IMR-90 (cell line): ENCODE measurements at regions not wholly inside any gene's neighbourhood (a gene's known extent, or its start where the extent isn't known, plus 50 kb on each side); places are given as distances from the start of the nearest gene placed in this dataset.

Experiments used
- ATAC-seq: fragments of 200-7000 bp; cut with Tn5 transposase; 2 replicates; pipeline ENCODE4 v1.9.1; 2020; ENCODE audit warnings: low read depth, mild to moderate bottlenecking, moderate library complexity
- BruUV-seq: library from RNA; stranded (reverse); fragments of 400-500 nt; replicated peaks from 2 replicates; lab custom pipeline; 2021; lab: Mats Ljungman, UMichigan
- CTCF ChIA-PET: fragments of 300-600 bp; formaldehyde crosslinking; extraction: SDS; loops from one replicate; lab custom pipeline; 2021; ENCODE audit warnings: antibody characterized with exemption; lab: Yijun Ruan, JAX
- POLR2A ChIA-PET: fragments of 300-600 bp; sonication (Branson Sonifier 250); formaldehyde crosslinking; loops from one replicate; lab custom pipeline; 2022; ENCODE audit warnings: antibody characterized with exemption; ENCODE audit not compliant: unreplicated experiment; lab: Charles Lee
- DNase-seq: peaks from one replicate; pipeline ENCODE4 v3.0.0; 2013
- H2AFZ ChIP-seq: replicated peaks from 2 replicates; pipeline ENCODE3; 2013; ENCODE audit warnings: low read length, mild to moderate bottlenecking; ENCODE audit not compliant: poor library complexity
- H2AK5ac ChIP-seq: 2 replicates; pipeline ENCODE4 v1.6.1; 2013; ENCODE audit warnings: low read depth, low read length, inconsistent platforms
- H2AK9ac ChIP-seq: replicated peaks from 2 replicates; pipeline ENCODE3; 2013; ENCODE audit warnings: mild to moderate bottlenecking, low read depth, low read length, moderate library complexity; ENCODE audit not compliant: poor library complexity
- H2BK120ac ChIP-seq: 2 replicates; pipeline ENCODE4 v1.6.1; 2013; ENCODE audit warnings: low read depth, low read length, inconsistent platforms
- H2BK15ac ChIP-seq: 3 replicates; pipeline ENCODE4 v1.6.1; 2013; ENCODE audit warnings: low read depth, low read length, inconsistent platforms
- H2BK20ac ChIP-seq: 2 replicates; pipeline ENCODE4 v1.6.1; 2013; ENCODE audit warnings: low read depth, mild to moderate bottlenecking, inconsistent platforms, low read length, moderate library complexity
- H2BK5ac ChIP-seq: 2 replicates; pipeline ENCODE4 v1.6.1; 2013; ENCODE audit warnings: mild to moderate bottlenecking, low read depth, low read length, inconsistent platforms; ENCODE audit not compliant: poor library complexity, severe bottlenecking
- H3K14ac ChIP-seq: replicated peaks from 2 replicates; pipeline ENCODE4 v1.6.1; 2013; ENCODE audit warnings: low read depth, low read length, inconsistent platforms
- H3K18ac ChIP-seq: 2 replicates; pipeline ENCODE4 v1.6.1; 2013; ENCODE audit warnings: low read depth, low read length, control low read depth
- H3K23ac ChIP-seq: 2 replicates; pipeline ENCODE4 v1.6.1; 2013; ENCODE audit warnings: low read depth, low read length, inconsistent platforms
- H3K27ac ChIP-seq: 2 replicates; pipeline ENCODE4 v1.5.1; 2013; ENCODE audit warnings: mild to moderate bottlenecking, control low read depth, low read length; ENCODE audit not compliant: insufficient read depth
- H3K27me3 ChIP-seq: 2 replicates; pipeline ENCODE4 v1.6.1; 2013; ENCODE audit warnings: low read length; ENCODE audit not compliant: control insufficient read depth, insufficient read depth
- H3K36me3 ChIP-seq: 2 replicates; pipeline ENCODE4 v1.6.1; 2013; ENCODE audit warnings: low read length, mixed read lengths; ENCODE audit not compliant: control insufficient read depth, insufficient read depth
- H3K4ac ChIP-seq: 2 replicates; pipeline ENCODE4 v1.6.1; 2013; ENCODE audit warnings: low read depth, low read length, inconsistent platforms
- H3K4me1 ChIP-seq: 2 replicates; pipeline ENCODE4 v1.6.1; 2013; ENCODE audit warnings: low read length, mixed read lengths; ENCODE audit not compliant: control insufficient read depth, insufficient read depth
- H3K4me2 ChIP-seq: 2 replicates; pipeline ENCODE4 v1.6.1; 2013; ENCODE audit warnings: low read depth, mild to moderate bottlenecking, control low read depth, low read length, moderate library complexity
- H3K4me3 ChIP-seq: 2 replicates; pipeline ENCODE4 v1.5.1; 2013; ENCODE audit warnings: low read depth, mild to moderate bottlenecking, control low read depth, low read length, moderate library complexity; ENCODE audit not compliant: insufficient read depth
- H3K56ac ChIP-seq: 2 replicates; pipeline ENCODE4 v1.6.1; 2013; ENCODE audit warnings: low read length, inconsistent platforms; ENCODE audit not compliant: insufficient read depth; ENCODE audit errors: extremely low read depth
- H3K79me1 ChIP-seq, 2 experiments: 2 replicates each; pipeline ENCODE4 v1.6.1; 2013; ENCODE audit warnings: low read length in 2 of 2, inconsistent platforms in 1 of 2, low read depth in 1 of 2
- H3K9ac ChIP-seq: 2 replicates; pipeline ENCODE4 v1.6.1; 2013; ENCODE audit warnings: low read depth, low read length, control low read depth
- H3K9me1 ChIP-seq: 2 replicates; pipeline ENCODE4 v1.6.1; 2013; ENCODE audit warnings: low read length, inconsistent platforms; ENCODE audit not compliant: insufficient read depth
- H3K9me3 ChIP-seq: 2 replicates; pipeline ENCODE4 v1.6.1; 2013; ENCODE audit warnings: low read length; ENCODE audit not compliant: control insufficient read depth, insufficient read depth
- H4K20me1 ChIP-seq: 2 replicates; pipeline ENCODE4 v1.6.1; 2013; ENCODE audit warnings: low read length, inconsistent platforms; ENCODE audit not compliant: insufficient read depth
- H4K5ac ChIP-seq: 2 replicates; pipeline ENCODE4 v1.6.1; 2013; ENCODE audit warnings: mild to moderate bottlenecking, low read depth, low read length, control low read depth
- H4K8ac ChIP-seq, 2 experiments: 2 replicates each; pipeline ENCODE4 v1.6.1; 2013; ENCODE audit warnings: low read depth in 2 of 2, low read length in 2 of 2, control low read depth in 1 of 2, inconsistent platforms in 1 of 2
- H4K91ac ChIP-seq: 2 replicates; pipeline ENCODE4 v1.6.1; 2013; ENCODE audit warnings: low read depth, low read length, inconsistent platforms; ENCODE audit not compliant: insufficient read depth
- BHLHE40 ChIP-seq: fragments of 150-350 bp; IDR thresholded peaks from 2 replicates; pipeline ENCODE4 v1.6.1; 2016; ENCODE audit warnings: mild to moderate bottlenecking, low read depth, low read length
- CEBPB ChIP-seq: IDR thresholded peaks from 2 replicates; pipeline ENCODE4 v1.6.1; 2012; ENCODE audit warnings: low read depth, low read length, improper control_type of control experiment
- USF2 ChIP-seq: fragments of 150-350 bp; IDR thresholded peaks from 2 replicates; pipeline ENCODE4 v1.6.1; 2017; ENCODE audit warnings: mild to moderate bottlenecking, antibody characterized with exemption, low read length, low read depth
- WGBS, 2 experiments: methylation state at CpG; one replicate each; pipeline versions ENCODE4 v1.1.5 to v1.1.7; 2013; ENCODE audit warnings: missing lambda C conversion rate in 2 of 2; ENCODE audit not compliant: insufficient read length in 1 of 2; ENCODE audit errors: extremely low coverage in 2 of 2; 5-methylcytosine and 5-hydroxymethylcytosine counted together
- dilution Hi-C: fragments of 300-500 bp; cut with HindIII; formaldehyde crosslinking; loops from one replicate; pipeline ENCODE4 v1.14.3; 2018; ENCODE audit warnings: low sequenced_read_pairs; ENCODE audit not compliant: unreplicated experiment
- in situ Hi-C: fragments of 300-500 bp; cut with MboI; formaldehyde crosslinking; loops from 3 replicates; pipeline ENCODE4 v1.14.3; 2019; ENCODE audit warnings: low sequenced_read_pairs, inconsistent platforms, mixed read lengths
- intact Hi-C: fragments of 100-400 bp; cut with micrococcal nuclease; formaldehyde crosslinking; loops from 2 replicates; pipeline ENCODE4 v1.10.0; 2022

- WGBS, 2 experiments, result 67% methylated on average over 4 of the region's 8 CpGs; no CpG with 5 or more reads in 1 of the 2 experiments
- ChIA-PET POLR2A (no interaction called here), CTCF (no interaction called here)
- dilution Hi-C loops (no loop called here), intact Hi-C loops (no loop called here), in situ Hi-C loops (no loop called here)
- H3K9ac ChIP-seq, result no peak overlapping the region
- peak overlapping the region; percentile 52 for H3K14ac ChIP-seq
- no peaks in the 10 kb centered on the region for H3K36me3 ChIP-seq
- H3K27me3 ChIP-seq, result no peaks in the 10 kb centered on the region
- peak overlapping the region; percentile 53; the same call in 1 of the 2 replicates for H2BK120ac ChIP-seq
- no peak overlapping the region for H2BK15ac ChIP-seq
- H3K4me3 ChIP-seq, result no peak overlapping the region
- DNase-seq (peak; percentile 81), ATAC-seq (peak; percentile 32; the same call in 1 of the 2 replicates)
- no TSS peak for BruUV-seq
- H4K8ac ChIP-seq, result peak overlapping the region in 1 of 2 experiments; percentile 69; a peak in 1 of 4 replicates
- H2BK5ac ChIP-seq, result no peak overlapping the region
- no peak overlapping the region for H3K56ac ChIP-seq
- H3K18ac ChIP-seq, result no peak overlapping the region
- H3K27ac ChIP-seq, result no peak overlapping the region
- no peaks in the 10 kb centered on the region for H3K9me1 ChIP-seq
- H4K91ac ChIP-seq, result peak overlapping the region; percentile 23; the same call in 1 of the 2 replicates
- no peak overlapping the region for H2AK9ac ChIP-seq
- H2AK5ac ChIP-seq, result no peak overlapping the region
- H3K79me1 ChIP-seq, result no peaks in the 10 kb centered on the region
- H3K9me3 ChIP-seq, result no peaks in the 10 kb centered on the region; the same call in 1 of the 2 replicates
- 0 out of 2 replicates have a peak, but pooled peaks have one; percentile 0 for TF ChIP-seq CEBPB
- no peak for TF ChIP-seq USF2
- TF ChIP-seq BHLHE40, result no peak
- H2BK20ac ChIP-seq, result peak overlapping the region; percentile 76
- no peaks in the 10 kb centered on the region for H4K20me1 ChIP-seq
- H3K4me2 ChIP-seq, result no peak overlapping the region
- H3K23ac ChIP-seq, result no peak overlapping the region
- no peak overlapping the region for H4K5ac ChIP-seq
- peak overlapping the region; percentile 26 for H2AFZ ChIP-seq
- peak overlapping the region; percentile 5 for H3K4ac ChIP-seq
- peaks cover 2% of the 10 kb centered on the region; the same call in 1 of the 2 replicates for H3K4me1 ChIP-seq
Observed at GRCh38 chr9:99340281-99340680, 118.2 kb downstream of the SEC61B start.
